HG03175 (cell line): ENCODE measurements at regions not wholly inside any gene's neighbourhood (a gene's known extent, or its start where the extent isn't known, plus 50 kb on each side); places are given as distances from the start of the nearest gene placed in this dataset.

Source experiments
- ATAC-seq: cut with Tn5 transposase; IDR thresholded peaks from one replicate; pipeline ENCODE4 v1.9.1; 2021; ENCODE audit warnings: mild to moderate bottlenecking, moderate library complexity; ENCODE audit not compliant: unreplicated experiment

DNA sequence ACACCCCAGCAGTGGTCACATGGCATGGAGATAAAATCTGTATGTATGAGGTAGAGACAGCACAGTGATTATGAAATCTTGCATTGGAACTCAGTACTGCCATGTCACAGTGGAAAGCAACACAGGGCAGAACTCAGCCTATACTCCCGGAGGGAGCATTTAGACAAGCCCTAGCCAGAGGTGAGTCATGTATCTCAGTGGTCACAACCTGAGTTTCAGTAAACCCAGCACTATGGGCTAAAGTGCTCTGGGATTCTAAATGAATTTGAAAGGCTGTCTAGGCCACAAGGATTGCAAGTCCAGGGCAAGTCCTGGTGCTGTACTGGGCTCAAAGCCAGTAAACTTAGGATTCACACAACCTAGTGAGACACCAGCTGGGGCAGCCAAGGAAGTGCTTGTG lies 1717.1 kb upstream of the RAG2 start:
- no peak for ATAC-seq

DNA sequence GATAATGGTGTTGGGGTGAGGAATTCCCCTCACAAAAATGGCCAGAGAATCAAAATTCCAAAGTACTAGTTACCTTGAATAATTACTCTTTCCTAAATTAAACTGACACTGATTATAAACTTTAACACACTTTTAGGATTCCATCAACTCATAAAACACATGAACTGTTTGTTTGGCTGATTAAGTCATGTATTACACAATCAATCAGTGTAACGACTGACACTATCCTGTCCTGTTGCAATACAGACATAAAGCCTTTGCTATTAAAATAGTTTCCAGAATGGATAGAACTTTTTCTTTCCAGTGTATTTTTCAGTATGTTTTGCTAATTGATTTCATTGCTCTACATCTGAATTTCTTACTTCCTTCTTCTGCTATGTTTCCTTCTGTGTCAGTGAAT lies 1709.4 kb upstream of the RAG2 start:
- no peak for ATAC-seq

DNA sequence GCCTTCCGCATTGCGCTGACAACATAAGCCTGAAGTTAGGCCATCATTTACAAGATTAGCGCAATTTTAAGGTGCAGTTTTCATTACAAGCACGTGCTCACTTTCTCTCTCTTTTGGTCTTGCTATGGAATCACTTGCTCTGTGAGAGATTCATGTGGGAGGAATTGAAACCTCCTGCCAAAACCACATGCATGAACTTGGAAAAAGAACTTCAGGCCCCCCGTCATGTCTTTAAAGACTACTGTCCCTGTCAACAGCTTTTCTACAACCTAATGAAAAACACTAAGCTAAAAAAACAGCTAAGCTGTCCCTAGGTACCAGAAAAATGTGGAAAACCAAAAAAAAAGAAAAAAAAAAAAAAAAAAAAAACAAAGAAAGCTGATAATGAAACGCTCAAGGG lies 1707.6 kb upstream of the RAG2 start:
- no peak for ATAC-seq

DNA sequence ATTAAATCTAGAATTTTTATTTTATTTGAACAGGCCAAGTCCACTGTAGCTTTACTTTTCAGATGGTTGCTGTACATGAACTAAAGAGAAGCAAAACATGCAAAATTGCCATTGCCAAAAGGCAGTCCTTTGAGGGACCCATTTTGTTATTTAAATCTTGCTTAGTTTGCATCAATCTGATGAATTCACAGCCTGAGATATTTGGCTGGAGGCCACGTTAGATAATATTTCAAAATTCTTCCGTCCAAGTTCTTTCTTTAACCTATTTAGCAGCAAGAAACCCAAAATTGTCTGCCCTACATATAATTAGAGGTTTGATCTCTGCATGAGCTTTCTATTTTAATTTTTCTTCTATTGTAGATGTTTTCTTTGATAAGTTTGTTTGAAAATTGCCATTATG lies 1706.9 kb upstream of the RAG2 start:
- no peak for ATAC-seq

DNA sequence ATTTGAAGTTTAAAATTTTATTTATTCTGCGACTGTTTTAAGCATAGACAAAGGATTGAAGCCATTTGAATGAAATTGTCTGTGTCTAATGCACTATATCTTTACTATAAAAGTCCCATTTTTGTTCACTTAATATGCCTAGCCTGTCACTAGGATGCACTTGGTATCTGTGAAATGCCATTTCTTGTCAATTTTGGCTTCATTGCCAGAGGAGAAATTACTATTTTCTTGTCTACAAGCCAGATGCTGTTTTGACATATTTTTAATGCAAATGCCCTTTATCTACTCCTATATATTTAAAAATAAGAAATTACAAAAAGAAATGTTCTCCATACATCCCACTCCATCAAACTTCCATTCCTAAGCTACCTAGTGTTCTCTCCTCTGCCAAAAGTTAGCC lies 1704.5 kb upstream of the RAG2 start:
- no peak for ATAC-seq

DNA sequence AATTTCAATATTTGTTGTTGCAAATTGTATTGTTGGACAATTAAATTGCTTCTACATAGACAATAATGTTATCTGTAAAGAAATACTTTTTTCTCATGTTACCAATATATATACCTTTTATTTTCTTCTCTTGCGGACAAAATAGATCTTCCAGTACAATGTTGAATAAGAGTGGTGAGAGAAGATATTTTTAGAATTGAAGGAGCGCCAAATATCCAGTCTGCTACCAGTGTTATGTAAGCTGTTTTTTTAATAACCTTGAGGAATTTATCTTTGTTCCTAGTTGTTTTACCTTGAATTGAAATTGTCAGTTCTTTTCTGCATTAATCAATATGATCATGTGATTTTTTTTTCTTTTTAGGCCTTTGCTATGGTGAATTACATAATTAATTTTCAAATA lies 1702.5 kb upstream of the RAG2 start:
- no peak for ATAC-seq

DNA sequence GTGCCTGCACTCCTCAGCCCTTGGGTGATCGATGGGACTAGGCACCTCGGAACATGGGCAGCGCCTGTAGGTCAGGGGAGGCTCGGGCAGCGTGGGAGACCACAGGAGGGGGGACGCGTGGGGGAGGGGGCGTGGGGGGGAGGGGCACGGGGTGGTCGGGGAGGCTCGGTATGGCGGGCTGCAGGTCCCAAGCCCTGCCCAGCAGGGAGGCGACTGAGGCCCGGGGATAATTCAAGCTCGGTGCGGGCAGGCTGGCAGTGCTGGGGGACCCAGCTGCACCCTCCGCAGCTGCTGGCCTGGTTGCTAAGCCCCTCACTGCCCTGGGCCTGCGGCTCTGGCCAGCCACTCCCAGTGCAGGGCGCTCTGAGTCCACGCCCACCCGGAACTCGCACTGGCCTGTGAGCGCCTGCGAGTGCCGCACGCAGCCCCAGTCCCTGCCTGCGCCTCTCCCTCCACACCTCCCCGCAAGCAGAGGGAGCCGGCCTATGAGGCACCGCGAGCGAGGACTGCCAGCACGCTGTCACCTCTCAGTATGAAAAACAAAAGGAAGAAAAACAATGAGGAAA lies 1698.3 kb upstream of the RAG2 start:
- no peak for ATAC-seq

DNA sequence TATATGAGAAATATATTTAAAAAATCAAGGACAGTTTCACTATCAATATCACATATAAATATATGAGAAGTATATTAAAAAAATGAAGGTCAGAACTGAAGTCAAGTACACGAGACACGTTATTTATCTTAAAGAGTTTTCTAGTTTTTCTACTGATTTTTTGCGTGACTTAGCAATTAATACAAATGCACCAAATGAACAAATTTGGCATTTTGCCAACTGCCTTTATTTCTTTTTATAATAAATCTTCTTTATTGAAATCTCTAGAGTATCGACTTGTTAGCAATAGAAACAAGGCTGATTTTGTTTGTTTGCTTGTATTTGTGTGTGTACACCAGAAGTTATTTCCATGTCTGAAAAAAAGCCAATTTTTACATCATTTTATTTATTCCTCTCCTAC lies 1684.7 kb upstream of the RAG2 start:
- ATAC-seq = no peak

DNA sequence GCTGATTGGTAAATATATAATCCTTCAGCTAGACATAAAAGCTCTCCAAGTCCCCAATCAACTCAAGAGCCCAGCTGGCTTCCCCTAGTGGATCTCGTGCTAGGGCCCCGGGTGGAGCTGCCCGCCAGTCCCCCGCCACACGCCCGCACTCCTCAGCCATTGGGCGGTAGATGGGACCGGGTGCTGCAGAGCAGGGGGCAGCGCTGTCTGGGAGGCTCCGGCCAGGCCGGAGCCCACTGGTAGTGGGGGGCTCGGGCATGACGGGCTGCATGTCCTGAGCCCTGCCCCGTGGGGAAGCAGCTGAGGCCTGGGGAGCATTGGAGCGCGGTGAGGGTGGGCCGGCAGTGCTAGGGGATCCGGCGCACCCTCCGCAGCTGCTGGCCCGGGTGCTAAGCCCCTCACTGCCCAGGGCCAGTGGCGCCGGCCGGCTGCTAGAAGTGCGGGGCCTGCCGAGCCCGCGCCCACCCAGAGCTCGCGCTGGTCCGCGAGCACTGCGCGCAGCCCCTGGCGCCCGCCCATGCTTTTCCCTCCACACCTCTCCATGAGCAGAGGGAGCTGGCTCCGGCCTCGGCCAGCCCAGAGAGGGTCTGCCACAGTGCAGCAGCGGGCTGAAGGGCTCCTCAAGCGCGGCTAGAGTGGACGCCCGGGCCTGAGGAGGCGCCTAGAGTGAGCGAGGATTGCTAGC lies 1680.6 kb upstream of the RAG2 start:
- no peak for ATAC-seq

DNA sequence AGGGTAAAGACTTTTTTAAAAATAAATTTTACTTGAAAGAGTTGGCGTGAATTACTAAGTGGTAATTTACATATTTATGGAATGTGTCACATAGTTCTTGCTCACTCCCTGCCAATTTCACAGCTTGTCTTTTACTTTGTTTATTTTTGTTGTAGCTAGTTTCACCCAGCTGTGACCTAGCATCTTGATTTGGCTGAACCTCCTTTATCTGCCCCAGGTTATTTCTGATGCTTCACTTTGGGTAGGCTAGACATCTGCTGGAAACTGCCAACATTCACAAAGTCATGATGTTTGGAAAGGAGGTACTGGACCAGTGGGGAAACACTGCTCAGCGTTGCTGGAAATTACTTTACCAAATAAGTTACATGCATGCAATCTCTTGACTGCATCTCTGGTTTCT lies 1676.0 kb upstream of the RAG2 start:
- no peak for ATAC-seq

DNA sequence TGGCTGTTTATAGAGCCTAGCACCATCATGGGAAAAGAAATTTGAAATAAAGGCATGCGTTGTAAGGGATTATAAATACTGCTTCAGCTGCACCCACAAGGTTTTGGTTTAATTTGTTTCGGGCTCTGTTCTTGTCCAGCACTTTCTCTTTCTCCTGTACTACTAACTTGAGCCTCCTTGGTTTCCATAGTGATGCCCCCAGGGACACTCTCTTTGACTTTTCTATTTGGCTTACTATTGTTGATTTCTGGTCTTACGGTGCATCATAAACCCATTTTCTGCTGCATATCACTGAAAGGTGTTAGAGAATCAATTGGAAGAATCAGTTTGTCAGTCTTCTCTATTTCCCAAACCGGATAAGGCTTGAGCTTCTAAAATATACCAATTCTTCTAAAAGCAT lies 1674.3 kb upstream of the RAG2 start:
- no peak for ATAC-seq

DNA sequence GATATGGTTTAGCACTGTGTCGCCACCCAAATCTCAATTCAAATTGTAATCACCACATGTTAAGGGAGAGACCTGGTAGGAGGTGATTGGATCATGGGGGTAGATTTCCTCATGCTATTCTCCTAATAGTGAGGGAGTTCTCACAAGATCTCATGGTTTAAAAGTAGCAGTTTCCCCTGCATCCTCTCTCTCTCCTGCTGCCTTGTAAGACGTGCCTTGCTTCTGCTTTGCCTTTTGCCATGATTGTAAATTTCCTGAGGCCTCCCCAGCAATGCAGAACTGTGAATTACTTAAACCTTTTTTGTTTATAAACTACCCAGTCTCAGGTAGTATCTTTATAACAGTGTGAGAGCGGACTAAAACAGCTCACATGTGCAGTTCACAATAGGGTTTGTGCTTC lies 1668.7 kb upstream of the RAG2 start:
- no peak for ATAC-seq

DNA sequence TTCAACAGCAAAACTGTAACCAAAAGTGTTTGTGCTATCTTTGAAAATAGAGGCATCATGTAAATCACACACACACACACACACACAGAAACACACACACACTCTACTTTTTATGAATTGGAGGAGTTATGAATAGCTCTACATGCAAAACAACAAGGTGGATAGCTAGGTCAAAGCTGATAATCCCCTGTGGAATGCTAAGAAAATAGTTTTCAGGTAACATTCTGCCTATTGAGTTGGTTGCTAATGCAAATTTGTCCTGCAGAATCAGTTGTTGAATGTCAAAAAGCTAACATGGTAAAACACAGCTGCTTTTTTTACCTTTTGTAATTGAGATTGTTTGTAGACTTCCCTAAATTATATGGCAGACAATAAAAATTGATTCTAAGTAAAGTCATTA lies 1658.4 kb upstream of the RAG2 start:
- ATAC-seq = no peak

DNA sequence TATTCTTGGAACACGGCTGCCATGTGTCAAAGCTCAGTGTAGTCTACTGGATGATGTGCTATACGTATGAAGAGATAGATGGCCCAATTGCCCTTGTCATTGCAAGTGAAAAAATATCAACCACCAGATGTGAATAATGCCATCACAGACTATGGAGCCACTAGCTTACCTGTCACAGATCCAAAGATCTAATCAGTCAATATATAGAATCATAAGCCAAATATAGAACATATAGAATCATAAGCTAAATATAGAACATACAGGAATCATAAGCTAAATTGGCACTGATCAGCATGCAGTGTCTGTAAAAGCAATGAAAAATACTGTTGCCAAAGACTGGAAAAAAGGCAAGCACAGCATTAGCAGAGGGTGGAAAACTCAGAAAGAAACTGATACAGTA lies 1656.9 kb upstream of the RAG2 start:
- ATAC-seq = no peak

DNA sequence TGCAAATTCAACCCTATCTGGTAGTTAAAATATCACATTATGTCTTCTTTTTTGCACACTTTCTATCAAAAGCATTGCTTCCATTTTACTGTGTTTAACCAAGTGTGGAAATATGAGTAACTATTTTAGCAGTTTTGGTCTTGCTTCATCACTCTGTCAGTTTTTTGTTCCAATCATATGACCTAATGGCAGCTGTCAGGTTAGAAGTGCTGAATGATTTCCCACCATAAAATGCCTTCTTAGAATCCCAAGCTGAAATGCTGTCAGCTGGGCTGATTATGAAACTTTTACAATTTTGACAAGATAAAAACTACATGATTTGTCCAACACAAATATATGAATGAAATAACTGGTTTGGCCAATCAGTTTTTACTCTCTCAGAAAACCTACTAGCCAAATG lies 1654.6 kb upstream of the RAG2 start:
- ATAC-seq = no peak

DNA sequence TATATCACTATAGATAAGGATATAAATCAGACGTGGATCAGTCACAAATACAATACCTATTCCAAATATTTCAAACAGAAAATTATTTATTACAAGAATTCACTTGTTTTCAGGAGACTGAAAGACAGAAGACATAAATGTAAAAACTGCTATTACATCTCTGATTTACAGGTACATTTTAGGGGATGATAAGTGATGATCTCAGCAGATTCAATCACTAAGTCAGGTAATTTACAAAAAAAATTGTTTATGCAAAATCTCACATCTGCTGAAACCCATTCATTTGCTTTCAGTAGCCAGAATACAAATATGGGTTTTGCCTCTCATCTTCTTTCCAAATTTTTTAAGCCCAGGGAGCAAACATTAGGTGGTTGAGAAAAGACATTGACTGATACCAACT lies 1648.4 kb upstream of the RAG2 start:
- ATAC-seq = no peak

DNA sequence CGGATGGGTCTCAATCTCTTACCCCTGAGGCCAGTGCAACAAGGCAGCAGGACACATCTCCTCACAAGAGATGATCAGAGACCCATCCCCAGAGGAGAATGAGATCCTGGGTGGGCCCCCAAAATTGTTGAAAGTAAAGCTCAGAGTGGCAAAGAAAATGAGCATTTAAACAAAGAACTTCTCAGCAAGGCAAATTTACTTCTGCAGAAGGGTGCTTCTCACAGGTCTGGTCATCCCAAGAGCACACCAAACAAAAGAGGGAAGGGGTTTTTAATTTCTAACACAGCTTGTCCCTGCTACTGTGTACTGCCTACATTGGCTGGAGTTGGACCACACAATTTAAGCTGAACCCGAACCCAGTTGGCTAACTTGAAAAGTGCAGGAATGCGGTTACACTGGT lies 1628.6 kb upstream of the RAG2 start:
- ATAC-seq = no peak

DNA sequence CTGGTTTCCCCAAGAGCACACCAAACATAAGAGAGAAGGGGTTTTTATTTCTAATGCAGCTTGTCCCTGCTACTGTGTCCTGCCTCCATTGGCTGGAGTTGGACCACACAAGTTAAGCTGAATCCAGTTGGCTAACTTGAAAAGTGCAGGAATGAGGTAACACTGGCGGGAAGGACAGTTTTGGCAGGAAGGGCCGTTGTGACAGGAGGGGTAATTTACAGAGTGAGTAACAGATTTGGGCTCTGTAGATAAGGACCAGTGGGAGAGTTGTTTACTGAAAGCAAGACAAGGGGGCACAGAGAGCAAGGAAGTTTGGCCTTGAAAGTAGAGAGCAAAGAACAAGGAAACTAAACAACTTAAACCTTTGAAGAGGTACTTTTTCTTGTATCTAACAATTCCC lies 1623.3 kb upstream of the RAG2 start:
- no peak for ATAC-seq

DNA sequence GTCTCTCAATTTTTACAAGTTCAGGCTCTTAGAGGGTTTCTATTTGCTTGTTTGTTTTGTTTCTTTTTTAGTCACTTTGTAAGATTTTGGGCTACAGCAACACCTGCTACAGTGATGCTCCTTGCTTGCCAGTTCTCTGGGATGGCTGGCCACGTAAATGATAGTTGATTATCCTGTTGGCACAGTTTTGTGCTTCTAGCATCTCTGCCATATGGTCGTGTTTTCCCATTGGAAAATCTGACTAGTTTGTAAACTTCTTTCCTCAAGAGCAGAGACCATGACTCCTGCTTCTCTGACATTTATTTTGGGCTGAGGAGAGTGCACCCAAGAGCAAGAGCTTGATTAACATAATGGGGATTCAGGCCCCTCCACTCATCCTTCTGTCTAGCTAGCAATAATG lies 1621.6 kb upstream of the RAG2 start:
- ATAC-seq = no peak

DNA sequence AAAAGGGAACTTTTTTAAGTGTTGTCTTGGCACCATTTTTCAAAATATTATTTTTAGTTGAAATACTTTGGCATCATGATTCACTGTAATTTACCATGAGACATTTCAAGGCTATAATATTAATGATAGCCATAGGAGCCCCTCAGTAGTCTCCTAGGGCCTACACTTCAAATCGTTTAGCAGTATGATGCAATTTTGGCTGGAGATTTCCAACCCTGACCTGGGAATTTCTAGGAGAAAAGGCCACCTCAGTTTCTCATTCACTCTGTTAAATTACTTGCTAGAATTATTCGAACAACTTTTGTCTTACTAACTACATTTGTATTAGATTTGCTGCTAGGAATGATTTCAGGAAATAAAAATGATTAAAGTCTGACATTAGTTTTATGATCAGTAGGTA lies 1610.9 kb upstream of the RAG2 start:
- no peak for ATAC-seq

DNA sequence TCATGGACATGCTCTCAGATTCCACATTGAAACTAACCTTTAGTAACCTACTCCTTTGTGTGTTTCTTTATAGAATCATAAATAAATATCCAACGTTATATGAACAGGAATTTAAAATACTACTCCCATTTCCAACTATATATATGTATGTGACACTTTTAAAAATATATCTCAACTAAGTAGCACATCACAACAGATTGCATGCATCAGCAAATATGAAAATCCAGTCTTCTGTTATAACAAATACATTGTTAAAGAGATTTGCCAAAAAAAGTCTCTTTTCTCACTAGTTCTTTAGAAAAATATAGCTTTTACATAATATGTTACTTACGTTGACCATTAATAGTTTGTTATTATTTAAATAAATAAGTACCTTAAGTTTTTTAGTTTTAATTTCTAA lies 1608.6 kb upstream of the RAG2 start:
- no peak for ATAC-seq

DNA sequence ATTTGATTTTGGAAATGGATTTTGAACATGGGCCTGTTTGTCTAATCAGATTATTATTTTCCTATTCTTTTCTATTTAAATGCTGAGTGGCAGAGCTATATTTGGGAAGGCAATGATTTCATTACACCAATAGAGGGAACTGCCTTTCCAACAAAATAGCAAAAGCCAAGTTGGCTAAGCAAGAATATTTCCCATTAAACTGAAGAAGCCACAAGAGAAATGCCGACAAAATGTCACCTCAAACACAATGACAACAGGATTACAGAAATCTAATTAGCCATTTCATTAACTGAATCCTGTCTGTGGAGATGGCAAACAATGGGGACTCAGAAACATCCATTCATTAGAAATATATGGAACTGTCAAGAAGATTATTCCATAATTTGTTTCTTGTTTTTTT lies 1593.1 kb upstream of the RAG2 start:
- ATAC-seq = no peak

DNA sequence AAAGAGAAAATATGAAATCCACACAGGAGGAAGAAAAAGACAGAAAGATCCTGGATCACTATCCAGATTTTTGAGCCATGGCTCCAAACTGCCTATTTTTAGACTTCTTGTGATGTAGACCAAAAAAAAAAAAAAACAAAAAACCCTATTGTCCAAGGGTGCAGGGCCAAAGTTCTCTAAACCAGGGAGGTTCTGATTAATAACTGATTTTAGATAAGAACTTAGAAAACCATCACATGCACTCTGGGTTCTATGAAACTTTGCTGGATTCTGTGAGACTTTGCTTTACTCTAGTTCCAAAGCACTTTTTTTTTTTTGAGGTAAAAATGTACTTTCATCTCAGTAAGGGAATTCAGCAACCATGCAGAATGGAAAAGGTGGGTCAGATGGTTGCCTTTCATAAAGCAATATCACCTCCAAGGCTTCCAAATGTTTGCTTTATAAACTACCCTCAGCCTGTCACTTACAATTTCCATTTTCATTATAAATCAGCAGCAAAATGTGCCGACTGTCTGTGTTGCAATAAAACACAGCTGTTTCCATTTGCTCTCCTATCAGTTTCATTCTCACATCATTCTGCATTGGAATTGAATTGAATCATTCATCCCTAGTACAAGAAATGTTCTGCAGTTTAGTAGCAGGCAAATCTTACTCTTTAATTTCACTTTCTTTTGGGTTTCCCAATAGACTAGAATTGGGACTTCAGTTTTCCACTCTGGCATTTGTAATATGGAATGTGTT lies 1584.3 kb upstream of the RAG2 start:
- no peak for ATAC-seq
